Endothelial cell of umbilical vein (primary cell): ENCODE measurements at regions not wholly inside any gene's neighbourhood (a gene's known extent, or its start where the extent isn't known, plus 50 kb on each side); places are given as distances from the start of the nearest gene placed in this dataset.

Experiments
- BruUV-seq: library from RNA; stranded (reverse); fragments of 400-500 nt; replicated peaks from 2 replicates; lab custom pipeline; 2021; lab: Mats Ljungman, UMichigan
- CTCF ChIA-PET: fragments of 300-600, 350-600 bp; sonication (Branson Sonifier 250); formaldehyde crosslinking; loops from one replicate; lab custom pipeline; 2021; ENCODE audit warnings: antibody characterized with exemption, inconsistent platforms; lab: Charles Lee
- POLR2A ChIA-PET: fragments of 300-600, 350-600 bp; sonication (Branson Sonifier 250); formaldehyde crosslinking; loops from one replicate; lab custom pipeline; 2021; ENCODE audit warnings: antibody characterized with exemption, inconsistent platforms; lab: Charles Lee
- DNase-seq: peaks from one replicate; pipeline ENCODE4 v3.0.0-alpha.2; 2011; ENCODE audit warnings: low read depth, low spot score
- FAIRE-seq: peaks from 2 replicates; lab custom pipeline; 2011; peaks lifted over from hg19 to GRCh38; lab: Jason Lieb, UNC
- H2AFZ ChIP-seq: 2 replicates; pipeline ENCODE4 v1.6.0; 2012; ENCODE audit warnings: low read depth, low read length, control low read depth, inconsistent platforms
- H3K27ac ChIP-seq: 2 replicates; pipeline ENCODE4 v1.5.1; 2011; ENCODE audit warnings: low read depth, mild to moderate bottlenecking, control low read depth, low read length, moderate library complexity; ENCODE audit not compliant: insufficient read depth
- H3K27me3 ChIP-seq, 2 experiments: 2 replicates each; pipeline versions ENCODE4 v1.6.0 to v1.6.1; 2011; ENCODE audit warnings: low read length in 2 of 2, mixed read lengths in 1 of 2; ENCODE audit not compliant: control insufficient read depth in 2 of 2, insufficient read depth in 2 of 2
- H3K36me3 ChIP-seq, 2 experiments: 2 replicates in 1 of 2; 3 replicates in 1 of 2; pipeline ENCODE4 v1.5.1; 2011; ENCODE audit warnings: low read length in 2 of 2, mild to moderate bottlenecking in 1 of 2, moderate library complexity in 1 of 2; ENCODE audit not compliant: control insufficient read depth in 2 of 2, insufficient read depth in 2 of 2; ENCODE audit errors: extremely low read depth in 1 of 2
- H3K4me1 ChIP-seq: 3 replicates; pipeline ENCODE4 v1.5.1; 2011; ENCODE audit warnings: mild to moderate bottlenecking, low read length; ENCODE audit not compliant: control insufficient read depth, insufficient read depth; ENCODE audit errors: extremely low read depth
- H3K4me2 ChIP-seq: 2 replicates; pipeline ENCODE4 v1.6.1; 2011; ENCODE audit warnings: low read length, control low read depth, mixed read lengths; ENCODE audit not compliant: insufficient read depth
- H3K4me3 ChIP-seq, 3 experiments: fragments of 200-600 bp in 1 of 3; sonication (generic), shearing (Covaris generic) in 1 of 3; replicated peaks in 1 of 3; 2 replicates each; pipeline ENCODE4 v1.5.1; 2011 to 2016; ENCODE audit warnings: control low read depth in 3 of 3, low read length in 3 of 3, mild to moderate bottlenecking in 2 of 3, inconsistent platforms in 1 of 3, low read depth in 1 of 3, moderate library complexity in 1 of 3; ENCODE audit not compliant: insufficient read depth in 1 of 3
- H3K79me2 ChIP-seq: 2 replicates; pipeline ENCODE4 v1.6.0; 2012; ENCODE audit warnings: low read length, inconsistent platforms; ENCODE audit not compliant: control insufficient read depth, insufficient read depth
- H3K9ac ChIP-seq: replicated peaks from 2 replicates; pipeline ENCODE3; 2011; ENCODE audit warnings: low read length, control low read depth; ENCODE audit not compliant: insufficient read depth; ENCODE audit errors: extremely low read depth
- H3K9me1 ChIP-seq: replicated peaks from 3 replicates; pipeline ENCODE4 v1.6.0; 2011; ENCODE audit warnings: mild to moderate bottlenecking, low read length; ENCODE audit not compliant: control insufficient read depth, insufficient read depth; ENCODE audit errors: extremely low read depth
- H3K9me3 ChIP-seq: replicated peaks from 2 replicates; pipeline ENCODE4 v1.5.1; 2012; ENCODE audit warnings: low read length, inconsistent platforms; ENCODE audit not compliant: control insufficient read depth, insufficient read depth
- H4K20me1 ChIP-seq: replicated peaks from 2 replicates; pipeline ENCODE3; 2011; ENCODE audit warnings: mild to moderate bottlenecking, low read length; ENCODE audit not compliant: control insufficient read depth, insufficient read depth; ENCODE audit errors: extremely low read depth
- EZH2 ChIP-seq: IDR thresholded peaks from 2 replicates; pipeline ENCODE4 v1.6.1; 2012; ENCODE audit warnings: borderline replicate concordance, low read depth, mild to moderate bottlenecking, moderate library complexity, low read length, inconsistent platforms; ENCODE audit not compliant: severe bottlenecking
- FOS ChIP-seq: IDR thresholded peaks from 2 replicates; pipeline ENCODE4 v1.6.1; 2011; ENCODE audit warnings: mild to moderate bottlenecking, low read length, moderate library complexity, borderline replicate concordance; ENCODE audit not compliant: insufficient read depth
- GATA2 ChIP-seq: IDR thresholded peaks from 2 replicates; pipeline ENCODE4 v1.7.0; 2011; ENCODE audit warnings: low read depth, mild to moderate bottlenecking, moderate library complexity, mixed read lengths, low read length; ENCODE audit not compliant: insufficient read length, insufficient read depth
- JUN ChIP-seq: IDR thresholded peaks from 2 replicates; pipeline ENCODE4 v1.6.1; 2011; ENCODE audit warnings: borderline replicate concordance, low read depth; ENCODE audit not compliant: insufficient read length, insufficient read depth
- MAX ChIP-seq: IDR thresholded peaks from 2 replicates; pipeline ENCODE4 v1.6.1; 2011; ENCODE audit not compliant: insufficient read depth, insufficient read length
- MYC ChIP-seq: IDR thresholded peaks from one replicate; pipeline ENCODE4 v1.6.1; 2011; ENCODE audit warnings: mild to moderate bottlenecking, low read depth, low read length
- POLR2A ChIP-seq: IDR thresholded peaks from 2 replicates; pipeline ENCODE4 v1.6.1; 2012; ENCODE audit warnings: low read depth, mild to moderate bottlenecking, control low read depth, low read length
- POLR2AphosphoS5 ChIP-seq: IDR thresholded peaks from 2 replicates; pipeline ENCODE4 v1.6.1; 2012; ENCODE audit warnings: low read depth, mild to moderate bottlenecking, control low read depth, low read length, moderate library complexity; ENCODE audit not compliant: insufficient read depth
- dilution Hi-C: fragments of 300-500 bp; cut with MboI; formaldehyde crosslinking; loops from one replicate; pipeline ENCODE4 v1.15.0; 2019; ENCODE audit warnings: low sequenced_read_pairs; ENCODE audit not compliant: extremely low pct_ligation_motif_present
- intact Hi-C: fragments of 100-400 bp; cut with micrococcal nuclease; formaldehyde crosslinking; loops from one replicate; pipeline ENCODE4 v1.10.0; 2022
- TF ChIP-seq, protein P1 (sequence below), 2 donors: IDR thresholded peaks; 1 replicate in 1 of 2; 2 replicates in 1 of 2; pipeline ENCODE4 v1.5.1; 2011; ENCODE audit warnings: low read length in 2 of 2, mild to moderate bottlenecking in 2 of 2, moderate library complexity in 2 of 2, control low read depth in 1 of 2, inconsistent platforms in 1 of 2, low read depth in 1 of 2; ENCODE audit not compliant: insufficient read depth in 1 of 2; ENCODE audit errors: extremely low read depth in 1 of 2

GRCh38 chr15:46858150-46858549, 859.2 kb upstream of the SEMA6D start:
- Histone ChIP-seq H3K4me1 (no peaks in the 10 kb centered on the region), H3K9me3 (no peaks in the 10 kb centered on the region), H4K20me1 (no peaks in the 10 kb centered on the region), H3K27me3 (no peaks in the 10 kb centered on the region), H3K79me2 (no peaks in the 10 kb centered on the region), H3K9me1 (no peaks in the 10 kb centered on the region), H3K27ac (no peak overlapping the region), H3K4me3 (no peak overlapping the region), H3K4me2 (no peak overlapping the region), H3K36me3 (no peaks in the 10 kb centered on the region), H3K9ac (no peak overlapping the region), H2AFZ (no peak overlapping the region)
- CTCF ChIA-PET, result no interaction called here
- POLR2A ChIA-PET, result no interaction called here
- no TSS peak for BruUV-seq
- FAIRE-seq, result no peak
- intact Hi-C loops (no loop called here), dilution Hi-C loops (no loop called here)
- TF ChIP-seq POLR2AphosphoS5, result no peak
- no peak for TF ChIP-seq POLR2A
- TF ChIP-seq, protein P1, sequence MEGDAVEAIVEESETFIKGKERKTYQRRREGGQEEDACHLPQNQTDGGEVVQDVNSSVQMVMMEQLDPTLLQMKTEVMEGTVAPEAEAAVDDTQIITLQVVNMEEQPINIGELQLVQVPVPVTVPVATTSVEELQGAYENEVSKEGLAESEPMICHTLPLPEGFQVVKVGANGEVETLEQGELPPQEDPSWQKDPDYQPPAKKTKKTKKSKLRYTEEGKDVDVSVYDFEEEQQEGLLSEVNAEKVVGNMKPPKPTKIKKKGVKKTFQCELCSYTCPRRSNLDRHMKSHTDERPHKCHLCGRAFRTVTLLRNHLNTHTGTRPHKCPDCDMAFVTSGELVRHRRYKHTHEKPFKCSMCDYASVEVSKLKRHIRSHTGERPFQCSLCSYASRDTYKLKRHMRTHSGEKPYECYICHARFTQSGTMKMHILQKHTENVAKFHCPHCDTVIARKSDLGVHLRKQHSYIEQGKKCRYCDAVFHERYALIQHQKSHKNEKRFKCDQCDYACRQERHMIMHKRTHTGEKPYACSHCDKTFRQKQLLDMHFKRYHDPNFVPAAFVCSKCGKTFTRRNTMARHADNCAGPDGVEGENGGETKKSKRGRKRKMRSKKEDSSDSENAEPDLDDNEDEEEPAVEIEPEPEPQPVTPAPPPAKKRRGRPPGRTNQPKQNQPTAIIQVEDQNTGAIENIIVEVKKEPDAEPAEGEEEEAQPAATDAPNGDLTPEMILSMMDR (IDR thresholded peaks at IDR 0.05; ENCODE audit: extremely low read depth in 1 of 2, insufficient read depth in 1 of 2, low read depth in 1 of 2, low read length in 2 of 2), result no peak
- no peak for TF ChIP-seq EZH2
- no peak for TF ChIP-seq JUN
- no peak for TF ChIP-seq GATA2
- TF ChIP-seq MYC, result no peak
- TF ChIP-seq MAX, result no peak
- no peak for TF ChIP-seq FOS
- no peak for DNase-seq
